Anterior cingulate cortex (tissue), 58 donors: ENCODE measurements at regions not wholly inside any gene's neighbourhood (a gene's known extent, or its start where the extent isn't known, plus 50 kb on each side); places are given as distances from the start of the nearest gene placed in this dataset.
"Not testable (repeated sequence)": the region's sequence is repeated elsewhere in the genome, so short reads cannot be mapped to it uniquely, and the experiment has no call there.

Experiments used
- DNase-seq, 58 donors: peaks; one replicate each; lab custom pipeline; 2025; lab: John Stamatoyannopoulos, UW

DNA sequence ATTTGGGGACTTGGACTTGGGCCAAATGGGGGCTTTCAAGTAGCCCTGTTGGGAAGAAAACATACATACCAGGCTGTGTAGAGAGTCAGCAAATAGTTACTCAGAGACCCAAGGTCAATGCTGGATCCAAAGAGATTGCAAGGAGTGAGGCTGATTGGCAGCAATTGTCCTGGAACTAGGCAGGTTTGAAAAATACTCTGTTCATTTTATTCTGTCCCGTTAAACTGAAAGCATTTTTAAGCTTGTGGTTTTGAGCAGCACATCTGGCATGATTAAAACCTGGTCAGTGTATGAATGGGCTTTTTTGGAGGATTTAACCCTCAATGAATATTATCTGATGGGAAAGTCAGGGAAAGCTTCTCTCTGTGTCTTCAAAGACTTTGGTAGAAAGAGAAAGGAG lies 294.3 kb upstream of the BOD1L1 start:
- DNase-seq: no peak

DNA sequence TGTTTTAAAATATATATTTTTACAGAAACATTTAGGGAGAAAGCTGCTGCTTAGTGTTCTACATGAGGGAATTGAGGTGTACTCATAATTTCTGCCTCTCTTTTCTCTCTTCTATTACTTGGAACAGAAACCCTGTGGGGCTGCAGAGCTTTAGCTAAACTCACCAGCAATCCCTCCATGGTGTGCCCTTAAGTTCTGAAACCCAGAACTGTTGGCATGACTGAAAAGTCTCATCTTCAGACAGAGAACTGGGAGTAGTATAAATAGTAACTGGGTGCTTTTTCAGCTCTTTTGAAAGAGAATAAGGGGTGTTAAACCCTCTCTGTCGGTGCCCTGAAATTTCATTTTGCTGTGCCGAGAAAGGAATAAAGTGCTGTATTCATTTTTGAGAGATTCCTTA lies 294.9 kb upstream of the BOD1L1 start:
- no peak for DNase-seq

DNA sequence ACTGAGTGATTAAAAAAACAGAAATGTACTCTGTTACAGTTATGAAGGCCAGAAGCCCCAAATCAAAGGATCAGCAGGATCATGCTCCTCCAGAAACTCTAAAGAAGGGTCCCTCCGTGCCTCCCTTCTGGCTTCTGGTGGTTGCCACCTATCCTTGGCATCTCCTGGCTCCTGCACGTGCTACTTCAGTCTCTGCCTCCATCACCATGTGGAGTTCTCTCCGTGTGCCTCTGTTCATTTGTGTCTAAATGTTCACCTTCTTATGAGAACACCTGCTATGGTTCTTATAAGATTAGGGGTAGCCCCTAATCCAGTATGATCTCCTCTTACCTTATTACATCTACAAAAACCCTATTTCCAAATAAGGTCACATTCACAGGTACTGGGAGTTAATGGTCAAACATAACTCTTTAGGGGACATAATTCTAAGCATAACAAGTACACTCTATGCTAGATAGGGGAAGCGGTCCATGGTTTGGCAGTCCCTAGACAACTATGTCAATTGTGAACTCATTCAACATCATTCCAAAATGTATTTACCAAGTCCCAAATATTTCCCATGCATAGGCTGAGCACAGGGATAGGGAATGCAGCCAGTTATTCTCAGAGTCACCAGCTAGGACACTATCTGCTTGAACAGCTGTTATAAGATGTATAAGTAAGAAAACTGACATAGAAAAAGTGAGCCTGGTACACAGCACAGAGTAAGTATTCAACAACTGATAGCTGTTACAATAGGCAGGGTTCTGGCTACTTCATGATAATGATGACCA lies 295.5 kb upstream of the BOD1L1 start:
- DNase-seq: no peak

DNA sequence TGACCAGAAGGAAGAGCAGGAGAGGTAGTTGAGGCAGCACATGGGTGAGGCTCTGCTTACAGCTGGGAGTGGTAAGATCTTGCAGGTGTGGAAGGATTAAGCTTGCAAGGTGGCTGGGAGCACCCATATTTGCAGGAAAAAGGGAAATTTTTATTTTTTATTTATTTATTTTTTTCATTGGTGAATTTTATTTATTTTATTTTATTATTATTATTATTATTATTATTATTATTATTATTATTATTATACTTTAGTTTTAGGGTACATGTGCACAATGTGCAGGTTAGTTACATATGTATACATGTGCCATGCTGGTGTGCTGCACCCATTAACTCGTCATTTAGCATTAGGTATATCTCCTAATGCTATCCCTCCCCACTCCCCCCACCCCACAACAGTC lies 297.4 kb upstream of the BOD1L1 start:
- not testable (repeated sequence) for DNase-seq

DNA sequence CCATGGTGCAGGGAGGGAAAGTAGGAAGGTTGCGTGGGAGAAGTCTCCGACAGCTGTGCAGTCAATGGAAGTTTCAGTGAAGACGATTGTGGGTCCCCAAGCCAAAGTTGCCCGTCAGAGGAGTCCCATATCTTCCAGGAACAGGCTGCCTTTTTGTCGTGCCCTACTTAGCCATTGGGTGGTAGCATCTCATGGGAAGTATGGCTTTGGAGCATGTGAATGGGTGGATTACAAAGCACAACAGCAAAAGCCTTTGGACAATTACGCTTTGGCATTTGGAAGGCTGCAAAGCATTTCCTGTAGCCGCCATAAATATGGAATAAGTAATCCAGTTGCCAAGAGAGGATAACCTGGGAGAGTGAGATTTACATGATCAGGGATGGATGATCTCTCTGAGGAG lies 300.7 kb upstream of the BOD1L1 start:
- no peak for DNase-seq

DNA sequence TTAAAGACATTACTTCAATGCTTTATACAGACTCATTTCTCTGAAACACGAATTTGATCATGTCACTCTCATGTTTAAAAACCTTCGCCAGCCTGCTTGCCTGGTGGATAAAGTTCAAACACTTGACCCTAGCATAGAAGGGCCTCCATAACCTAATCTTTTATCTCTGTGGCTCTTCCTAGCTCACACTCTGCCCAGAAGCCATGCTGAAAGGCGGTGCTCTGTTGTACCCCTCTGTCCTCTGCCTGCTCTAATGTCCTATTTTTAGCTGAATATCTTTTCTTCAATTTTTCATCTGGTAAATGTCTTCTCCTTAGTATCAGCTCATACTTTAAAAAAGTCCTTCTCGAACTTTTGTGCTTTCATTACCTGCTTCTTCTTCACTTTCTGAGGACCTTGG lies 302.6 kb upstream of the BOD1L1 start:
- DNase-seq: no peak

DNA sequence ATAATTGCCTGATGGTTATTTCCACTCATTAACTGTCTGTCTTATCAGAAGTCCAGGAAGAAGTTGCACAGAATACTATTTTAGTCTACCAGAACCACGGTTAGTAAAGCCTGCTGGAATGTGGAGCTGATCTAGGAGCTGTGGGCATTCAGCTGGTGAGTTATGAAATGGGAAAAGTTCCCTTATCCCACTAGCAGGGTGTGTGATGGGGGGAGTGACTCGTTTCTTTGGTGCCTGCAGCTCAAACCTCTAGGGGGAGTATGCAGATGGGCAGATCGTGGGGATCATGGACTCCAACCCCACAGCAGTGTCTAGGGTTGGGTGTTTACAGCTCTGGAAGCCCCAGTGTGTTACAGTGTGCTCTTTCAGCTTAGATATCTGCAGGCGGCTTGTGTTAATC lies 305.7 kb upstream of the BOD1L1 start:
- DNase-seq: no peak

DNA sequence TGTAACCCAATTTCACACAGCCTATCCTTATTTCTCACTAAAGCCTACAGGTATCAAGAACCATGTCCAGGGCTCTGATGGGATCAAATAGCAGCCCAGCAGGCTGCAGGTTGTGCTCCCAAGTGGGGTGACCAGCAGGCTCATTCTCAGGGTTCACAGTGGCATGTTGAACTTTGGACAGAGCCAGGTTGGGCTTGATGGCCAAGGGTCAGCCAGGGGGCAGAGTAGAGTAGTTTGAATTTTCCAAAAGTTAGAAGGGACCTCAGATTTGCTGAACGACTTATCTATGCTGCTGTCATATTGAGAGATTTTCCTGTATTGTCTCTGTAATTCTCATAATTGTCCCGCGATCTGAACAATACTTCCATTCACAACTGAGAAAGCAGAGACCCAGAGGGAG lies 310.8 kb upstream of the BOD1L1 start:
- DNase-seq: no peak

DNA sequence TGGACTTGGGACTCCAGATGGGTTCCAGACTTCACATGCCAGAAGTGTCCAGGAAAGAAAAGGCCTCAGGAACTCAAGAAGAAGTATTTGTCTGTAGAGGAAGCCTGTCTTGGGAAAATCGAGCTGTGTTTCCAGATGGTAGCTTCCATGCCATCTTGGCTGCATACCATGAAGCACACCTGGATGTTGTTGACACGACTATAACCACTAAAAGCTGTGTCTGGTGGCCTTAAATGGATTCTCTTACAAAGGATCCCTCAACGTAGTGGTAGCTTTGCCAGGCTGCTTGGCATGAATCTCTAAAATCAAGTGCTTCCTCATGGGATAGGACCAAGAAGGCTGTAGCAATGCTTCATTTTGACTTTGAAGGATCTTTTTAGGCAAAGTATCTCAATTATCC lies 313.4 kb upstream of the BOD1L1 start:
- DNase-seq: no peak

DNA sequence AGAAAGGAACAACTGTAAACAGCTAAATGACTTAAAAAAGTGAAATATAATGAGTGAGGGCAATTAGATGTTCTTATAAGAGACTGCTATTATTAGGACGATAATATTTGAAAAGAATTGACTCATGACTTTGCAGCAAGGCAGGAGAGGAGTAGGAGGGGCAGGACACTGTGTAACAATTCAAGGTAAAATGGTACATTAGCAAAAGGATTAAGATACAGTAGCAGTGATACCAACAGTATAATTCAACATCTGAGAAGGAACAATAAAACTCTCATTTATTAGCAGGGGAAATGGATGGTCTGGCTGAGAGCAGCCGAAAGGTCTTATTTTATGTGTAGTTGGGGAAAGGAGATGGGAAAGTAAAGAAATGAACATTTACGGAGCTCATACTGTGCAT lies 315.5 kb upstream of the BOD1L1 start:
- no peak for DNase-seq

DNA sequence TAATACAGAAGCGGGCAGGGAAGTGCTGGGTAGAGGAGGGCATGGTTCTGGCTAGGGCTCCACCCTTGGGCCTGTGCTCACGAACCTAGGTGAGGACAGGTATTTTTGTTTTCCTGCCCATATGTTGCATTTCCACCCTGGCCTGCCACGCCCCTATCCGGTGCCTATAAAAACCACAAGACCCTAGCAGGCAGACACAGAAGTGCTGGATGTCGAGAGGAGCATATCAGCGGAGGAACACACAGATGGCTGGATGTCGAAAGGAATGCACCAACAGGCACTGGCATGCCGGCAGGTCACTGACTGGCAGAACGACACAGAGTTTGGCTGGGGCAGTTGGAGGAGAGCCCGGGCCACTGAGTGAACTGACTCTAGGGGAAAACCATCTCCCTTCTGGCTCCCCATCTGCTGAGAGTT lies 316.6 kb upstream of the BOD1L1 start:
- DNase-seq: no peak

DNA sequence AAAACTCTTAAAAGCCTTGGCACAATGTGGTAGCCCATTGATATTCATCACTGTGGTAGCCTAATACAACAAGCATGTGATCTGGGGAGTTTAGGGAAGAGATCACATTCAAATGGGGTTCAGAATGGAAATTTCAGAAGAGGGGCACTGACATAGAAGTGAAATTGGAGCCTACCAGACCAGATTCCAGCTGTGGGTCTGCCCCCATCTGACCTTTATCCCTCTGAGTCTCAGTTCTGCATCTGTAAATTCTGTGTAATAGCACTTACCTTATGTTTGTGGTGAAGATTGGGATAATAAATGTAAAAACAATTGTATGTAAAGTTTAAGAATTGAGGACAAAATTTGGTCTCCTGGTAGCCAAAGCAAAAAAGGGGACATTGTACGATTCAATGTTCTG lies 320.4 kb upstream of the BOD1L1 start:
- no peak for DNase-seq

DNA sequence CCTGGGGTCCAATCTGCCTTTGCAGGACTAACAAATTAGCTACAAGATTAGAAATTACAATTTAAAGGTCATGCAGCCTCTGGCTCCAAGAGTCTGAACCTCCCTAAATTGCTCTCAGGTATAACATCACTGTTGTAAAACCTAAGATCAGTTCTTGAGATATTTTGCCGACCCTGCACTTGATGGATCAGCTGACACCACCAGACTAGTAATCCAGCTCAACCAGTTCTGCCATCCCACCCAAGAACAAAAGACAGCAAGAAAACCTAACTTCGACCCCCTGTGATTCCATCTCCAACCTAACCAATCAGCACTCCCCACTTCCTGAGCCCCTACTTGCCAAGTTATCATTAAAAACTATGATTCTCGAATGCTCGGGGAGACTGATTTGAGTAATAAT lies 323.0 kb upstream of the BOD1L1 start:
- DNase-seq: no peak

DNA sequence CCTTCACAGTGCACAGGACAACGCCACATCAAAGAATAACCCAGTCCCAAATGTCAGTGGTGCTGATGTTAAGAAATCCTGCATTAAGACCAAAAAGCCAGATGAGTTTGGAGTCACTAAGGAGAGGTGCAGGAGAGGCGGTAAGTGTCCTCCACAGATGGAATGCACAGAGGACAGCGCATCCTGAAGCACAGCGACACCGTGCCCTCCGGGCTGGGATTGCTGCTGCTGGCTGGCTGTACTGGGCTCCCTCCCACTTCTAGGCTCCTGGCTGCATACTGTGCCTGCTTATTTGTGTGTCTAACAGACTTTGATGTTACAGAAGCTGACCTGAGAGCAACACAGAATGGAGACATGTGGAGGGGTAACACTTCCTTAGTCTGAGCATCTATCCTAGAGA lies 325.6 kb upstream of the BOD1L1 start:
- DNase-seq: no peak

DNA sequence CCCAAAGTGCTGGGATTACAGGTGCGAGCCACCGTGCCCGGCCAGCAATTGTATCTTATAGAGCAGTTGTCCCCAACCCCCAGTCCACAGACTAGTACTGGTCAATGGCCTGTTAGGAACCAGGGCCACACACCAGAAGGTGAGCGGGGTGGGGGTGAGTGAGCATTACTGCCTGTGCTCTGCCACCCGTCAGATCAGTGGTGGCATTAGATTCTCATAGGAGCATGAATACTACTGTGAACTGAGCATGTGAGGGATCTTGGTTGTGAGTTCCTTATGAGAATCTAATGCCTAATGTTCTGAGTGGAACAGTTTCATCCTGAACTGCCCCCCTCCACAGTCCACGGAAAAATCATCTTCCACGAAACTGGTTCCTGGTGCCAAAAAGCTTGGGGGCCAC lies 328.0 kb upstream of the BOD1L1 start:
- no peak for DNase-seq

DNA sequence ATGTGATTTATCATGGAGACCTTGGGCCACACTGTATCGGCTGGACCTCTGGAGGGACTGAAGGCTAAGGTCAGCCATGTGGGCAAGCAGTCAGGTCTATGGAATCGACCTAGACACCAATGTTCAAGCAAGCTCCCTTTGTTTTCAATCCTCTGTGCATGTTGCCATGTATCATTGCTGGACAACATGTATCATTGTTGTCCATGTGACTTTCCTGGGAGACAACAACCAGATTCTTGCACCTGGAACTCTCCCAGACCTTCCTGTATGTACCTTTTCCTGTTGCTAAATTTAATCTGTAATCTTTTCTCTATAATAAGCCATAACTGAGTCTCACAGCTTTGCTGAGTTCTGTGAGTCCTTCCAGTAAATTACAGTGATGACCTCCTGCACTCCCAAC lies 329.4 kb upstream of the BOD1L1 start:
- no peak for DNase-seq

DNA sequence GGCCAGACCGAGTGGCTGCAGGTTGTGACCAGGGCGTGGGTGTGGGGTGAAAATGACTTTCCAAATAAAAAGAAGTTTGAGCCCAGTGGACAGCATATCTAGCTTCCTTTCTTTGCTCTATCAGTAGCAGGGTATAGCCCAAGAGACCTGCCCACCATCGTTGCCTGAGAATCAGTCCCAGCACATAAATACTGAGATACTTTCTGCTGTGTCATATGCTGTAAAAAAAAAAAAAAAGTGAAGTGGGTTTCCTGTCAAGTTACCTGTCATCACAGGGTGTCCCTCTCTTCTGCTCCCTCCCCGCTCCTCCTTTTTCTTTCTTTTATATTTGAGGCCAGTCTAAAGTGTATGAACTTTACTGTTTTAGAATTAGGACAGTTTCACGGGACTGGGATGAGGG lies 330.3 kb upstream of the BOD1L1 start:
- no peak for DNase-seq

DNA sequence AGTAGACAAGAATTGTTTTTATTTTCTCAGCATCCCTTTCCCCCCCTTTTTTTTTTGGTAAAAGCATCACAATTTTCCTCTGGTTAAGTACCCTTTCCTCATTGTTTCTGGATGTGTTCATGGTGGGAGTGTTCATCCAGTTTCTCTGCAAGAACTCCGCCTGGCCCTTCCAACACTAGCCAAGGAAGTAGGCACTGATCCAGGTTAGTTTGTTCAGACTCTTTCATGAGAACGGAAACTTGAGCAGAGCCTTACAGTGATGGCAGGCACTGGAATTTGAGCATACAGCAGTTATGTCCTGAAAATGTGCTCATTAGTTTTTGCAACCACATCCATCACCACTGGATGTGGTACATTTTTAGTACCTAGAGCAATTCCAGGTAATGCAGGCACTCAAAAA lies 336.1 kb upstream of the BOD1L1 start:
- peak in 2 of 58 donors; percentile 1 to 4 for DNase-seq

DNA sequence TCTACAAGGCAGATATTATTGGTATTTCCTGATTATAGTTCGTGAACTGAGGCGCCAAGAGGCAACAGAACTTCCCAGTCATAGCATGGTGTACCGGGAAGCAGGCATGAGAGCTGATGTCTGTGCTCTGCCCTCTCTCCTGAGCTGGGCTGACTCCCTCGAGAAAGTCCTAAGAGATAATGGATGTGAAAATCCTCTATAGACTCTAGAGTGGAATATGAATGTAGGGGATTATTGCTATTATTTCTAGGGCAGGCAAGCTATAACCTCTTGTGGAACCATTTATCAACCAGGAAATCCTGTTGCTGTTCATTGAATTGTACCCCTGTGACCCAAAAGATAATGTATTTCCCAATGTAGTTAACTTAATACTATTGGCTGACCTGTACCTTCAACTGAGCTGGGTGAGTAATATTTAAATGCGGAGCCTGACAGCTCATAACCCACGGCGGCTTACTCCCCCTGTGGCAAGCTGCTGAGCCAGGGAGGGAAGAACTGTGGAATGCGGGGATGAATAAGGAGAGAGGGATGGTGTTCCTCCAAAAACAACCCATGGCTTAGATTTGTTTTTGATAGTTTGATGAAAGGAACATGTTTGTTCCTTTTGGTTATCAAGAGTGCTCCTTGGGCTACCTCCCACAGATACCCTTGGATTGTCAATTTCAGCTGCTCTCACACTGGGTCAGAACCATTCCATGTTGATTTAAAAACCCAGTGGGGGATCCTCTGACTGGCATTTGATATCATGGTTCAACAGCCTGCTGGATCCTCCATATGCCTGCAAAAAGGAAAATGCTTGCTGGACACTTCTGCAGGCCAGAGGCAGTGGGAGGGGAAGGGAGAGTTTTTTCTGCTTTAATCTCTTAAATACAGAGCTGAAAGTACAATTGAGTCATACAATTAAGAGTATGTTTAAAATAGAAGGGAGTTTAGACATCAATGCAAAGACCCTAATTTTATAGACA lies 339.0 kb upstream of the BOD1L1 start:
- DNase-seq: no peak

DNA sequence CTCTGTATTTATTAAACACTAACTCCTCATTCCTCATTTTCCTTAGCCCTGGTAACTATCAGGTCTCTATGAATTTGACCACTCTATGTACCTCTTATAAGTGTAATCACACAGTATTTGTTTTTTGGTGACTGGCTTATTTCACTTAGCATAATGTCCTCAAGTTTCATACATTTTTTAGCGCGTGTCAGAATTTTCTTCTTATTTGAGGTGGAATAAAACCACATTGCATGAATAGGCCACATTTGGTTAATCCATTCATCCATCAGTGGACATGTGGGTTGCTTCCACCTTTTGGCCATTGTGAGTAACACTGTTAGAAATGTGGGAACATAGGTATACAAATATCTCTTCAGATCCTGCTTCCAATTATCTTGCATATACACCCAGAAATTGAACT lies 341.2 kb upstream of the BOD1L1 start:
- DNase-seq: no peak

DNA sequence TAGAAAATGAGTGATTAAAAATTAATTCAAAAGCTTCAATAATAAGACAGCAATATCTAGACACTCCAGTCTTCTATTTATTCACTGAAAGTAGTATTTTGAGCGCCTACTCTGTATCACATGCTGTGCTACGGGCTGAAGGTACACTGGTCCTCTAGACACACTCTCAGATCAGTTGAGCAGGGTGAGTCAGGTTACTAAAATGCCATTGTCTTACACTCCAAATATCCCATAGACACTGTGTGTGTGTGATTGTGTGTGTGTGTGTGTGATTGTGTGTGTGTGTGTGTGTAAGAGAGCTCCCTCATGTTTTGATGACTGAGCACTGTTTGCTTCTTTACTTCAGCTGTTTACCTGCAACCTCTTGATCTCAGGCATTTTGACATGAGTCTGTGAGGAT lies 342.8 kb upstream of the BOD1L1 start:
- no peak for DNase-seq

DNA sequence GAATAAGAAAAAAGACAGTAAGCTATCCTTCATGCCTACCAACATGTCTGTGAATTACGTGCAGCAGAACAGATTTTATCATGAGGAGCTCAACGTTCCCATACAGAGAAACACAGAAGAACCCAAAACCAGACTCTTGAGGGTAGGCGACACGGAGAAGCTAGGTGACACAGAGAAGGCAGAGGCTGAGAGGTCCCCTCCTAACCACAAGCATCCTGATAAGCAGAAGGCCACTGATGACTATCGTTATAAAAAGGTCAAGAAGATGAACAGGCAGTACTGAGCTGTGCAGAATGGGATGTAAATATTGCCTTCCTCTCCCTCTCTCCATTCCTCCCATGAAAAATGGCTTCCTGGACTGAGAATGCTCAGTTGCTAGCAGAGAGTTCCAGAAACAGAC lies 350.2 kb upstream of the BOD1L1 start:
- DNase-seq: no peak
